ENCODE measurements at regions not wholly inside any gene's neighbourhood (a gene's known extent, or its start where the extent isn't known, plus 50 kb on each side); places are given as distances from the start of the nearest gene placed in this dataset.
"Not testable (repeated sequence)": the region's sequence is repeated elsewhere in the genome, so short reads cannot be mapped to it uniquely, and the experiment has no call there.

DNA sequence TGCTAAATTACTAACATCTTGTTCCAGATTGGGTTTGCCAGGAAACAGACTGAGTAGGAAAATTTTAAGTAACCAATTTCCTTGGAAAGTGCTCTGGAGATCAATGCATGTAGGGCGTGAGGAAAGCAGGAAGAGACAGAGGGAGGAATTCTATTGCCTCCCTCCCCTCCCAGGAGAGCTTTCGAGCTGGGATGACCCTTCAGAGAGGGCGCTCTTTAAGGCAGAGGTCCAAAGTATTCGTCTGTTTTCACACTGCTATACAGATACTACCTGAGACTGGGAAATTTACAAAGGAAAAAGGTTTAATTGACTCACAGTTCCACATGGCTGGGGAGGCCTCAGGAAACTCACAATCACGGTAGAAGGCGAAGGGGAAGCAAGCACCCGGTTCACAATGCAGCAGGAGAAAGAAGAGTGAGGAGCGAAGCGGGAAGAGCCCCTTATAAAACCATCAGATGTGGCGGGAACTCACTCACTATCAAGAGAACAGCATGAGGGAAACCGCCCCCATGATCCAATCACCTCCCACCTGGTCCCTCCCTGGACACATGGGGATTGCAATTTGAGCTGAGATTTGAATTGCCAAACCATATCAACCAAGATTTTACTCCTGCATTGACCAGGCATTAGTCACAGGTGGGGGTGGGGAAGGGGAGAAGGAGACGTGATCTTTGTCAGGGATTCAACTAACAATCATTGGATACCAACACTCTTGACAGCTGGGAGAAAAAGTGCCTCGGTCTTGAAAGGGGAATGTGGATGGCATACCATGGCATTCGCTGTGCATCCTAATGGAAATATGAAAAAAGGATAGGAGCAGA, 63.8 kb downstream of the SLITRK2 start:
- no peak for FAIRE-seq
- DNase-seq (ENCODE audit: low spot score in 2 of 2), result no peak

DNA sequence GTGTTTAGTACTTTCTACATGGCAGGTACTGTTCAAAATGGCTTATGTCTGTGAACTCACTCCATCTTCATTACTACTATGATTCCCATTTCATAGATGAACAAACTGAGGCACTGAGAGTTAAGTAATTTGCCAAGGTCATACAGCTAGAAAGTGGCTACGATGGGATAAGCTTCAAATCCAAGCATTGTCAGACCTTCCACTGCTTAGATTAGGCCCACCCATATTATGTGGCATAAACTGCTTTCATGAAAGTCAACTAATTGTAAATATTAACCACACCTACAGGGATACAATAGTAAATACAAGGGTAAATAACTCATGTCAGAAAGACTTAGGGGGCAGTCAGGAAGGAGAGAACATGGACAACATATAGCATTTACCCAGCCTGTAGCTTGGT, 68.8 kb downstream of the SLITRK2 start:
- FAIRE-seq, result no peak
- DNase-seq (ENCODE audit: low spot score in 2 of 2), result no peak

DNA sequence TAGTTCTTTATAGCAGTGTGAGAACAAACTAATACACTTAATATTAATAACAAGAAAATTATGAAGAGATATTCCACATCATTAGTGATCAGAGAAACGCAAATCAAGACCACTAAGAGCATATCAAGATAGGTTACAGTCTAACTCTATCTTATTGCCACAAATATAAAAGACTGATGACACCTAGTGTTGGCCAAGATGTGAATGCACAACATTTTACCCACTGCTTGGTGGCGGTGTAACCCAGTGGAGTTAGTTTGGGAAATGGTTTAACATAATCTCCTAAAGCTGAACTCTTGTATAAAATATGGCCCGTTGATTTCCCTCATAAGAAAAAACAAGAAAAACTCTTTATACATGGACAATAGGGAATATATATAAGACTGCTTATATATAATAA, 92.4 kb downstream of the SLITRK2 start:
- peak in 1 of 2 donors; percentile 4 for DNase-seq (ENCODE audit: low spot score in 2 of 2)
- no peak for FAIRE-seq

DNA sequence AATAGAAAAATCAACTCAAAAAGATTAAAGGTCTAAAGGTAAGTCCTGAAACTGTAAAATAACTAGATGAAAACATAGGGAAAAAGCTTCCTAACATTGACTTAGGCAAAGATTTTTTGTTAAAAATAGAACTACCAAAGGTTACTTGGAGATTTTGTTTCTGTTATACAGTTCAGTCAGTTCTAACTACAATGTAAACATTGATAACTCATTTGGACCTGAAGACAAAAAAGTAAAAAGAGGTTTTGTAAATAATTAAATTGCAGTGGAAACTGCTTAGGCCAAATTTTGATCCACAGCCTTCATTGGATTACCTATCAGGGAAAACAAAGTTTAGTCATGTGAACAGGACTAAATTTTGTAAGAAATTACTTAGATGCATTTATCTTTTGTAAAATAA, 101.8 kb downstream of the SLITRK2 start:
- no peak for DNase-seq (ENCODE audit: low spot score in 2 of 2)
- FAIRE-seq, result no peak

DNA sequence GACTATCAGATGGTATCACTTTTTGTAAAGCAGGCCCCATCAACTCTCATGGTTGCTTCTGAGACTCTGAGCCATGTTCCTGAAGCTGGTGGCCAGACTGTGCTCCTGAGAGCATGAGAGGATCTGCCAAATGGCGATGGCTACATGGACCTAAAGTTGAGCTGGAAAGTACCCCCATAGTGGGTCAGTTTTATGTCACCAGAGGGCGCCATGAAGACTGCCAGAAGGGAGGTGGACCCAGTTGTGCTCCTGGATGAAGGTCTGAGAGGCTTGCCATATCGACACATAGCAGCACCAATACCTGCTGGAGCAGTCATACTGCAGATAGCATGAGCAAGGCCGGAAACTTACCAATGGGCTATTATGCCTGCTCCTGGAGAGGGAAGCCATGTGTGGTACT, 105.7 kb downstream of the SLITRK2 start:
- FAIRE-seq (no peak), DNase-seq (ENCODE audit: low spot score in 2 of 2) (no peak)

DNA sequence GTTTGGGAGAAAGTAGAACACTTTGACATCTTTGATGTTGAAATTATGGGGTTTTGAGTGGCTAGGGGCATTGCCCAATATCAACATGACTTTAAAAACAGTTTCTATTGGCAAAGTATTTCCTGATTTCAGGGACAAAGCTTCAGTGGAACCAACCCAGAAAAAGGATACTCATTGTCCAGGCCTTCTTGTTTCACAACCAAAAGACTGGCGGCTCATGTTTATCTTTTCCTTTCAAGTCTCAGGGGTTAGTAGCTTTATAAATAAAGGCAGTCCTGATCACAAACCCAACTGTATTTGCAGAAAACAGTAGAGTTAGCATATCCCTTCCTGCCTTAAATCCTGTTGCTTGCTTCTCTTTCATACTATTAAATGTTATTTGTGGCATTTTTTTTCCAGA, 119.1 kb downstream of the SLITRK2 start:
- no peak for FAIRE-seq

DNA sequence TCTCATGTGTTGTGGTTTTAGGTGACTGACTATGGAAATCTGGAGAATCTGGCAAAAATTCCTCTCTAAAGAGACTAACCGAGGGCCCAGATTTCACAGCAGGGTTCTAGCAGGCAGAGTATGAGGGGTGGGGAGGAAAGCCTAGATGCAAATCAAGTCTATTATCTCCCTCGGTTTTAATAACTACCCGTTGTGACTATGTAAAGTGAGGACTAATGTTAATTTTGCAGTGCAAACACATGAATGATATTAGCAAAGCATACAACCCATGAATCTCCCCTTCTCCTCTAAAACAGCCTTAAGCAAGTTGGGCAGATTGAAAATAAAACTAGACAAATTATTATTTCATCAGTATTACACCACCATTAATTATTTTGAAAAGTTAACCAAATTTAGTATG, 131.4 kb downstream of the SLITRK2 start:
- no peak for DNase-seq (ENCODE audit: low spot score in 2 of 2)
- FAIRE-seq, result no peak

More for the DNA sequence above, 119.1 kb downstream of the SLITRK2 start:
- no peak for DNase-seq (ENCODE audit: low spot score in 2 of 2)

DNA sequence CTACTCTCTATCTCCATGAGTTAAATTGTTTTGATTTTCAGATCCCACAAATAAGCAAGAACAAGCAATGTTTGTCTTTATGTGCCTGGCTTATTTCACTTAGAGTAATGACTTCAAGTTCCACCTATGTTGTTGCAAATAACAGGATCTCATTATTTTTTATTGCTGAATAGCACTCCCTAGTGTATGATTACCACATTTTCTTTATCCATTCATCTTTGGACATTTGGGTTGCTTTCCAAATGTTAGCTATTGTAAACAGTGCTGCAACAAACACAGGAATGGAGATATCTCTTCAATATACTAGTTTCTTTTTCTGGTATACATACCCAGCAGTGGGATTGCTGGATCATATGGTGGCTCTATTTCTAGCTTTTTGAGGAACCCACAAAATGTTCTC, 136.0 kb downstream of the SLITRK2 start:
- DNase-seq (ENCODE audit: low spot score in 2 of 2) (no peak), FAIRE-seq (no peak)

DNA sequence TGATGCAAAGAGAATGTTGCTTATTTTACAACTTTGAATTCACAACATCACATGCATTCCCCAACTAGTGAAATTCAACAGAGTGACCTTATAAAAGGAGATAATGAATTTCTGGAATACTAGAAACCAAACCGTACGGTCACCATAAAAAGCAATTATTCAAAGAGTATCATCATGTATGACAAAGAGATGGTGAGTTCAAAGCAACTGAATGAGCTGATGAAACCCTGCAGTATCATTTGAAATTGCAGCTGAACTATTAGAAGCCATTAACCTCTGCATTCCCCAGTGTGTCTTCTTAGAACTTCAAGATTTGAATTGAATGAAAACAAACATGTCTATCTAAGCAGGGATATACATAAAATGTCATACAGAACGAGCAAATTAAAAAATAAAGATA, 172.4 kb downstream of the SLITRK2 start:
- FAIRE-seq, result no peak
- DNase-seq (ENCODE audit: low spot score in 2 of 2), result no peak

DNA sequence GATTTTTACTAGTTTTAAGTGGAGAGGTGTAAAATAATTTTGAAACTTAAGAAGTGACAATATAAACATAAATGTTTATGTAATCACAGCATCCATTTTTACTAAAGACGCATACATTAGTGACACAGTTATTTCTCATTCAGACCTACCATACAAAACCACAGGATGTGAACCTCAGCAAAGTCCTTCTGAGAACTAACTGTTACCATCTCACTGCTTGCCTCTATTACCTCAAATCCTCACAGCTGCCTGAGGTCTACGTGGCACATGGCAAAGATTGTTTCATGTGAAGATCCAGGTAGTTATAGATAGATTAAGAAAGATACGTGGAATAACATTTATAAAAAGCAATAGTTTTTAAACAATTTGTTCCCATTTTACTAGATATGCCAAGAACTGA, 189.0 kb downstream of the SLITRK2 start:
- DNase-seq (ENCODE audit: low spot score in 2 of 2) (no peak), FAIRE-seq (no peak)

DNA sequence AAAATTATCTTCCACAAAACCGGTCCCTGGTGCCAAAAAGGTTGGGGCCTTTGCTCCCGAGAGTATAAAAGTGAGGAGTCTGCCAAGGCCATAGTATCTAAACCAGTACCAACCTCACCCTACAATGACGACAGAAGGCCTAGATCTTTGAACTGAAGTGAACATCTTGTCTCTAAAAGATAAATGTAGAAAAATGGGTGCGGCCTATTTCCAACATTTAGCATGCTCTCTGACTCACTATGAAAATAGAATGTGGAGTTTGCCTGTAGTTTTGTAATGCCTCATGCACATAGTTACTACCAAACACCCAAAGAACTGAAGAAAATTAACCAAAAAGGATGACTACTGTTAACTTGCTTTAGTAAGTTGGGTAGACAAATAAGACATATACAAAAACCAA, 218.4 kb downstream of the SLITRK2 start:
- FAIRE-seq, result no peak

DNA sequence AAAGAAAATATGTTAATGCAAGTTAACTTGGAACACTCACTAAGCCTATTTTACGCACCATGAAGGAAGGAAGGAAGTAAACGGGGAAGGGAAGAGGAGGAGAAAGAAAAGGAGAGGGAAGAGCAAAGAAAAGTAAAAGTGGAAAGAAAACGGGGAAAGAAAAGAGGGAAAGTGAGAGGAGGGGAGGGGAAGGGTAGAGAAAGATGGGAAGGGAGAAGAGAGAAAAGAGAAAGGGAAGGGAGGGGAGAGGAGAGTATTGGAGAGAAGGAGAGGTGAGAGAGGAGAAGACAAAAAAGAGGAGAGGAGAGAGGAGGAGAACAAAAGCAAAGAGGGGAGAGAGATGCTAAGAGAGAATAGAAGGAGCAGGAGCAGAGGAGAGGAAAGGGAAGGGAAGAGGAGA, 224.1 kb downstream of the SLITRK2 start:
- FAIRE-seq (no peak), DNase-seq (ENCODE audit: low spot score in 2 of 2) (no peak)

More for the DNA sequence above, 218.4 kb downstream of the SLITRK2 start:
- no peak for DNase-seq (ENCODE audit: low spot score in 2 of 2)

DNA sequence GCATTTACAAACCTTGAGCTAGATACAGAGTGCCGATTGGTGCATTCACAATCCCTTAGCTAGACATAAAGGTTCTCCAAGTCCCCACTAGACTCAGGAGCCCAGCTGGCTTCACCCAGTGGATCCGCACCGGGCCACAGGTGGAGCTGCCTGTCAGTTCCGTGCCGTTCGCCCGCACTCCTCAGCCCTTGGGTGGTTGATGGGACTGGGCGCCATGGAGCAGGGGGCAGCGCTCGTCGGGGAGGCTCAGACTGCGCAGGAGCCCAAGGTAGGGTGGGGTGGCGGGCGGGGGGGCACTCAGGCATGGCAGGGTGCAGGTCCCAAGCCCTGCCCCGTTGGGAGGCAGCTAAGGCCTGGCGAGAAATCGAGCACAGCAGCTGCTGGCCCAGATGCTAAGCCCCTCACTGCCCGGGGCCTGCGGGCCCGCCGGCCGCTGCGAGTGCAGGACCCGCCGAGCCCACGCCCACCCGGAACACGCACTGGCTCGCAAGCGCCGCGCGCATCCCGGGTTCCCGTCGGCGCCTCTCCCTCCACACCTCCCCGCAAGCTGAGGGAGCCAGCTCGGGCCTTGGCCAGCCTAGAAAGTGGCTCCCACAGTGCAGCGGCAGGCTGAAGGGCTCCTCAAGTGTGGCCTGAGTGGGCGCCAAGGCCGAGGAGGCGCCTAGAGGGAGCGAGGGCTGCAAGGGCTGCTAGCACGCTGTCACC, 228.5 kb downstream of the SLITRK2 start:
- FAIRE-seq; DNase-seq (ENCODE audit: low spot score in 2 of 2): not testable (repeated sequence)

DNA sequence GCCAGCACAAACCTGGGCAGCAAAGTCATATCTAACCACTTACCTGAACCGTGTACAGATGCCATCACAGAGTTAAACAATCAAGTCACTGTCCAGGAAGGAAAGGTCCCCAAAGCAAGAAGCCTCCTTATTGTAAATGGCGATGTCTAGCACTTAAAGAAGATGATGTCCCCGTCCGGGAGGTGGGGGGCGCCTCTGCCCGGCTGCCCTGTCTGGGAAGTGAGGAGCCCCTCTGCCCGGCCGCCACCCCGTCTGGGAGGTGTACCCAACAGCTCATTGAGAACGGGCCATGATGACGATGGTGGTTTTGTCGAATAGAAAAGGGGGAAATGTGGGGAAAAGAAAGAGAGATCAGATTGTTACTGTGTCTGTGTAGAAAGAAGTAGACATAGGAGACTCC, 231.9 kb downstream of the SLITRK2 start:
- not testable (repeated sequence) for FAIRE-seq; DNase-seq (ENCODE audit: low spot score in 2 of 2)

DNA sequence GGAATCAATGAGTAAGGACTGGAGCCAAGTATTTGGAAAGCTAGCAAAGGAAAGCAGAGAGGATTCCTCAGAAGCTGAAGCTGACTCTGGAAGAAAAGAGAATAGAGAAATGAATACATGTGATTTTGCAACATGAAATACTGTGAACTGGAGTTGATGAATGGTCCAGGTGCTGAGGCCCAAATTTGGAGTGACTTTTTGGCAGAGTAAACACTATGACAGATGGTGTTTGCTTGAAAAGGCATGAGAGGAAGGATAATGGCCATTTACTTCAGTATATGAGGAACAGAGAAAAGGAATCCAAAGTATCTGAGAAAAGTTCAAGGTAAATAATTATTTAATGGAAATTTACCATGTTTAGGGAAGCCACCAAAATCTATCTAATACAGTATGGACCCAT, 236.7 kb downstream of the SLITRK2 start:
- DNase-seq (ENCODE audit: low spot score in 2 of 2) (no peak), FAIRE-seq (no peak)

DNA sequence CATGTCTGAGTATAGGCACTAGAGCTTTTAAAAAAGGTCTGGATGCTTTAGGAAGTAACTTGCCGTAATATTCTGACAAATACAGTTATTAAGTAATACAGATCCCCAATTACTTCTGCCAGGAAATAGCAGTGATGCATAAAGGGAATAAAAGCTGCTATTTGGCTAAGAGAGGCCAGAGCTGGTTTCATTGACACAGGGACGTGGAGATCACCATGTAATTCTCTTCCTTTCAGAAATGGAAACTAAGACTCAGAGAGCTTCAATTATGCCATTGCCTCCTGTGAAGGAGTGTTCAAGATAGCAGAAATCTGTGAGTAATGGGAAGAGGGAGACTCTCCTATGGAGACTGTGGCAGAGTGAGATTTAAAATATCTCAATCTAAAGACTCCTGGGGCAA, 238.1 kb downstream of the SLITRK2 start:
- FAIRE-seq, result no peak
- DNase-seq (ENCODE audit: low spot score in 2 of 2), result no peak

DNA sequence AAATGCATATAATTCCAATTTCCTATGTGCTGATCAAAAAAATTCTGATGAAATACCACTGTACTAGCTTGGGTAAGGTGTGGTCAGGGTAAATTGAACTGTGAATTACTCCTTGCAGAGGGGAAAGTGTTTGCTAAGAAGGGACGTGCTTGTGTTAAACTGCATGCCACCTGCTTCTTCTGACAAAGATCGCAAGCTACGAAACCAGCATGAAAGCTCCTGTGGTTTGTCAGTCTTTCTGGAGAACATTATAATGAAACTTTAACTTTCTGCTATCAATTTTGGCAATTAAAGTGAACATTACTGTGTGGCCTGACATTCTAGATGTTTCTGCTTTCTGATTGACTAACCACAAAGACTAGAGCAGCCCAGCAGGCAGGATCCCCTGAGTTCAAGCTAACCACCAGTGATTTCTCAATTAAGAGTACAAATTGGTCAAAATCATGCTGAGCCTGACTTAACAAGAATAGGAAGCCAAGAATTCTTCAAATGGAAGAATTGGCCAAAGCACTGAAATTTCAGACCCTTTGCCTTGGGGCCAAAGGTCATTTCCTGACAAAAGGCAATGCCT, 239.0 kb downstream of the SLITRK2 start:
- FAIRE-seq (no peak), DNase-seq (ENCODE audit: low spot score in 2 of 2) (no peak)

DNA sequence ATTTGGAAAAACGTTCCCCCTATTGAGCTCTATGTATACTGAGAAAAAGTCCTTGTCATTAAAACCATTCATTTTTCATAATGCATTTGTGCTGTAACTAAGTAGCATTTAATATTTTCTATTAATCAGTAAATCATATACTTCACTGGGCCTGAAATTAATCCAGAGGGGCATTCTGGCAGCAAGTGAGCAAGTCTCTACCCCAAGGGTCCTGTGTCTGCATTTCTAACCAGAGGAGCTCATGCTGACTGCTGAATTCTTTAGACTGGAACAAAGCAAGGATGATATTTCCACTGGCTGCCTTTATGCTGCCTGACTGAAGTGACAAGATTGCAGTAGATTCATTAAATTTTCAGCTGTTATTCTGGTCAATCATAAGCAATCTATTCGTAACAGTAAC, 246.5 kb downstream of the SLITRK2 start:
- DNase-seq (ENCODE audit: low spot score in 2 of 2) (no peak), FAIRE-seq (no peak)

DNA sequence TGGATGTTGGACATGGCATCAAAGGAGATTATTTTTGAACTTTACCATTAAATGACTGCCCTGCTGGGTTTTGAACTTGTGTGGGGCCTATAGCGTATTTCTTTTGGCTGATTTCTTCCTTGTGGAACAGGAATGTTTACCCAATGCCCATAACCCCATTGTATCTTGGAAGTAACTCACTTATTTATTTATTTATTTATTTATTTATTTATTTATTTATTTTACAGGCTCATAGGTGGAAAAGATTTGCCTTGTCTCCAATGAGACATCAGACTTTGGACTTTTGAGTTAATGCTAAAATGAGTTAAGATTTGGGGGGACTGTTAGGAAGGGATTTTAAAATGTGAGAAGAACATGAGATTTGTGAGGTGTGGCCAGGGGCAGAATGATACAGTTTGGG, 273.1 kb downstream of the SLITRK2 start:
- FAIRE-seq, result no peak
- no peak for DNase-seq (ENCODE audit: low spot score in 2 of 2)

DNA sequence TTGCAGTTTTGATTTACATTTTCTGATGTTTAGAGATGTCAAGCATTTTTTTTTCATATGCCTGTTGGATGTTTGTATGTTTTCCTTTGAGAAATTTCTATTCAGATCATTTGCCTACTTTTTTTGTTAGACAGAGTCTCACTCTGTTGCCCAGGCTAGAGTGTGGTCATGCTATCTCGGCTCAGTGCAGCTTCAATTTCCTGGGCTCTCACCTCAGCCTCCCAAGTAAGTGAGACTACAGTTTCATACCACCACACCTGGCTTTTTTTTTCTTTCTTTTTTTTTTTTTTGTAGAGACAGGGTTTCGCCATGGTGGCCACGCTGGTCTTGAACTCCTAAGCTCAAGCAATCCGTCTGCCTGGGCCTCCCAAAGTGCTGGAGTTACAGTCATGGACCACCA, 291.7 kb downstream of the SLITRK2 start:
- DNase-seq (ENCODE audit: low spot score in 2 of 2) (no peak), FAIRE-seq (no peak)

DNA sequence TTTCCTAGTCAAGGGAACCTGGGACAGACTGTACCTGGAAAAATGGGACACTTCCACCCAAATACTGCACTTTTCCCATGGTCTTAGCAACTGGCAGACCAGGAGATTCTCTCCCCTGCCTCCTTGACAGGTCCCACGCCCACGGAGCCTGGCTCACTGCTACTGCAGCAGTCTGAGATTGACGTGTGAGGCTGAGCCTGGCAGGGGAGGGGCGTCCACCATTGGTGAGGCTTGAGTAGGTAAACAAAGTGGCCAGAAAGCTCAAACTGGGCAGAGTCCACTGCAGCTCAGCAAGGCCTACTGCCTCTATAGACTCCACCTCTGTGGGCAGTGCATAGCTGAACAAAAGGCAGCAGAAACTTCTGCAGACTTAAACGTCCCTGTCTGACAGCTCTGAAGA, 301.4 kb downstream of the SLITRK2 start:
- FAIRE-seq, result not testable (repeated sequence)

DNA sequence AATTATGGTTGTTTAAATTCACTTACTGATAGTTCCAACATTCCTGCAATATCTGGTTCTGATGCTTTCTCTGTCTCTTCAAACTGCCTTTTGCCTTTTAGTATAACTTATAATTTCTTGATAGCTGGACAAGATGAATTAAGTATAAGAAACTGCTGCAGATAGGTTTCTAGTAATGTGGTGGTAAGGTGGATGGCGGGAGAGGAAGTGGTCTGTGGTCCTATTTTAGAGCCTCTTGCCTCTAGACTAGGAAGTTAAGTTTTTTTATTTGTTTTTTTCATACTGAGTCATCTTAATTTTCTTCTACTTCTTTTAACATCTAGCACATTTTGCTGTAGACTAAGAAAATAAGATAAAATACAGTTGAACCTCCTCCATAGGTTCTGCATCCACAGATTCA, 310.0 kb downstream of the SLITRK2 start:
- no peak for DNase-seq (ENCODE audit: low spot score in 2 of 2)
- FAIRE-seq, result no peak

More for the DNA sequence above, 301.4 kb downstream of the SLITRK2 start:
- DNase-seq (ENCODE audit: low spot score in 2 of 2), result not testable (repeated sequence)
